Body of pancreas (tissue), 4 donors: ENCODE measurements at regions not wholly inside any gene's neighbourhood (a gene's known extent, or its start where the extent isn't known, plus 50 kb on each side); places are given as distances from the start of the nearest gene placed in this dataset.

ENCODE experiments used
- POLR2A ChIP-seq, 3 donors: fragments of 450-650 bp; IDR thresholded peaks; one replicate each; pipeline ENCODE4 v1.6.1; 2016; ENCODE audit warnings: antibody characterized with exemption in 3 of 3, mild to moderate bottlenecking in 2 of 3
- TF ChIP-seq, protein P1 (sequence below), 7 experiments: fragments of 450-650 bp in 4 of 7; fragments of 200-600 bp in 3 of 7; sonication (generic) in 3 of 7; IDR thresholded peaks; one replicate each; pipeline ENCODE4 v1.5.1; 2016 to 2019; ENCODE audit warnings: antibody characterized with exemption in 7 of 7

DNA sequence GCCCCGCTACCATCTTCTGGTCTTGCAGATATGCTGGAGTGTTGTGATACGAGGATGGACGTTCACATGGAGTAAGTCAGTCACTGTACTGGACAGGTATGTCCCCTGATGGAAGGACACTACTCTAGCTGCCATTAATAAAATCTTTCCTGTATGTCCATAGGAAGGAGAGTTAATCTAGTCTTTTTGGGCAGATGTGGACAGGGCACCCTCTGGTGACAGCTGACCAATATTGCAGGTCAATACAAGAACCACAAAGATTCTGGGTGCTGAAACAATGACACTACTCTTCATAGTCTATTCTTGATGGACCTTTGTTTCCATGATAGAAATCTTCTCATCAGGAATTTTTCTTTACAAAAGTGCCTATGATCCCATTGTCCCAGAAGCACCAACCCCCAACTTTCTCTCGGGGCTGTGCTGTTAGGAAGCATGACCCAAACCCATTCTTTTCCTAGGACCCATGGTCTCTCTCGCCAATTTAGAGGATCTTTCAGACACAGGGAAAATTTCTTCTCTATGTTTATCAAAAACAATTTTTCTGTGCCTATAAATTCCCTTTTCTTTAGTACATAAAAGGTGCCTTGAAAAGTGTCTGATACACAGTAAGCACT is 376.9 kb downstream of the DTWD2 start:
- no peak for TF ChIP-seq POLR2A (IDR thresholded peaks at IDR 0.05)
- TF ChIP-seq, protein P1, sequence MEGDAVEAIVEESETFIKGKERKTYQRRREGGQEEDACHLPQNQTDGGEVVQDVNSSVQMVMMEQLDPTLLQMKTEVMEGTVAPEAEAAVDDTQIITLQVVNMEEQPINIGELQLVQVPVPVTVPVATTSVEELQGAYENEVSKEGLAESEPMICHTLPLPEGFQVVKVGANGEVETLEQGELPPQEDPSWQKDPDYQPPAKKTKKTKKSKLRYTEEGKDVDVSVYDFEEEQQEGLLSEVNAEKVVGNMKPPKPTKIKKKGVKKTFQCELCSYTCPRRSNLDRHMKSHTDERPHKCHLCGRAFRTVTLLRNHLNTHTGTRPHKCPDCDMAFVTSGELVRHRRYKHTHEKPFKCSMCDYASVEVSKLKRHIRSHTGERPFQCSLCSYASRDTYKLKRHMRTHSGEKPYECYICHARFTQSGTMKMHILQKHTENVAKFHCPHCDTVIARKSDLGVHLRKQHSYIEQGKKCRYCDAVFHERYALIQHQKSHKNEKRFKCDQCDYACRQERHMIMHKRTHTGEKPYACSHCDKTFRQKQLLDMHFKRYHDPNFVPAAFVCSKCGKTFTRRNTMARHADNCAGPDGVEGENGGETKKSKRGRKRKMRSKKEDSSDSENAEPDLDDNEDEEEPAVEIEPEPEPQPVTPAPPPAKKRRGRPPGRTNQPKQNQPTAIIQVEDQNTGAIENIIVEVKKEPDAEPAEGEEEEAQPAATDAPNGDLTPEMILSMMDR (IDR thresholded peaks at IDR 0.05), result peak in 4 of 7 experiments; percentile 9 to 25 (median 23)
